ELF-1 (cell line): ENCODE measurements at regions not wholly inside any gene's neighbourhood (a gene's known extent, or its start where the extent isn't known, plus 50 kb on each side); places are given as distances from the start of the nearest gene placed in this dataset.
"Not testable (repeated sequence)": the region's sequence is repeated elsewhere in the genome, so short reads cannot be mapped to it uniquely, and the experiment has no call there.

Experiments used
- DNase-seq: peaks from one replicate; pipeline ENCODE4 v3.0.0-alpha.2; 2016; ENCODE audit warnings: low read depth, low spot score

DNA sequence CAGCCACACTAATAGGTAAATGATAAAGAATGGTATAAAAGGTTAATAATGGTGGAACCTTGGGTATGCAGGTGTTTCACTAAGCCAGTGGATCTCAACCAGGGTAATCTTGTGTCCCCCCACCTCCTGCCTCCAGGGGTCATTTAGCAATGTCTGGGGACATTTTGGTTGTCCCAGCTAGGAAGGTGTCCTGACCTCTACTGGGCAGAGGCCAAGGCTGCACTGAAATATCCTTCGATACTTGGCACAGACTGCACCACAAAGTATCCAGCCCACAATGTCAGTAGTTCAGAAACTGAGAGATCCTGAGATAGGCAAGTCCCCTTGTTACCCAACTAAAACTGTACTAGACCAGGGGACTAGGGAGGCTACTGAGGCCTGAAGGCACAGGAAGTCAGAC, 113.6 kb upstream of the TIAM1 start:
- DNase-seq, result peak; percentile 32

DNA sequence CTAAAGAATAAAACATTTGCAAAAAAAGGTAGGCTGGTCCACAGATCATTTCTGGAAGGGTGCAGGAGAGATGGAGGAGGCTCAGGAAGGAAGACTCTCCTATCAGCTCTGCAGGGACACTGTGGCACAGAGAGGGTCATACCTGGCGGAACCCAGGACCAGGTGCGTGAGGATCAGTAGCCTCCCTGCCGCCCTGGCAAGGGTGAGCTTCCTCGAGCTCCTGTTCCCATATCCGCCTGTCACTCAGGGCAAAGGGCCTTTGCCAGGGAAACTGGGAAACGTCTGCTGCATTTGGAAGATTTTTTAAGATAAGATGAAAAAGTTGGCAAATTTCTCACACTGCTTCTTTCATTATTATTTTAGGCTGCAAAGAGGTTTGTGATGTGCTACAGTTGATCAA, 112.1 kb upstream of the TIAM1 start:
- no peak for DNase-seq

DNA sequence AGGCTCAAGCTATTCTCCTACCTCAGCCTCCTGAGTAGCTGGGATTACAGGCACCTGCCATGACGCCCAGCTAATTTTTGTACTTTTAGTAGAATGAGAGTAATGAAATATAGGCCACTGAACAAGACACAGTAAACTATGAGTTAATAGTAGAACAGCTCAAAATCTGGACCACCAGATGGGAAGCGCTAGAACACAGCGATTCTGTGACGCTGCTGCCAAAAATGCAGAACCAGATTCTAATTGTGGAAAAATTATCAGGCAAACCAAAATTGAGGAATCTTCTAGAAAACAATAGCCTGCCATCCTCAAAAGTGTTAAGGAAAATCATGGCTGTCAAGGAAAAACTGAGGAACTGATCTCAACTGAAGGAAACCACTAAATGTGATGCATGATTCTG, 111.4 kb upstream of the TIAM1 start:
- no peak for DNase-seq

DNA sequence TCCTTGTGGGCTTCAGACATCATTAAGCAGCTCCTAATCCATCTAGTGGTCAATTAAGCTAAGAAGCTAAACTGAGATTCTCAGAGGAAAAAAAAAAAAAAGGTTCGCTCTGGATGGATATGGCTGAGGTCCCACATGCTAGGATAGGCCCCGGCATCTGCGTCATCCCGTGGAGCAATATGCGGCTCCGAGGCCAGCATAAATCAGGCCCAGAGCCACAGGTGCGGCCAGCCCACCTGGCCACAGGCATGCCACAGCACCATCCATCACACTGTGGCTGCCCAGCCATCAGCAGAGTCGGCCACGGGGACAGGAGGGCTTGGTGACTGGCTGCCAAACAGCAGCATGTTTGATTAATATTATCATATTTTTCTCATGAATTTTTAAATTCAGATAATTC, 106.9 kb upstream of the TIAM1 start:
- no peak for DNase-seq

DNA sequence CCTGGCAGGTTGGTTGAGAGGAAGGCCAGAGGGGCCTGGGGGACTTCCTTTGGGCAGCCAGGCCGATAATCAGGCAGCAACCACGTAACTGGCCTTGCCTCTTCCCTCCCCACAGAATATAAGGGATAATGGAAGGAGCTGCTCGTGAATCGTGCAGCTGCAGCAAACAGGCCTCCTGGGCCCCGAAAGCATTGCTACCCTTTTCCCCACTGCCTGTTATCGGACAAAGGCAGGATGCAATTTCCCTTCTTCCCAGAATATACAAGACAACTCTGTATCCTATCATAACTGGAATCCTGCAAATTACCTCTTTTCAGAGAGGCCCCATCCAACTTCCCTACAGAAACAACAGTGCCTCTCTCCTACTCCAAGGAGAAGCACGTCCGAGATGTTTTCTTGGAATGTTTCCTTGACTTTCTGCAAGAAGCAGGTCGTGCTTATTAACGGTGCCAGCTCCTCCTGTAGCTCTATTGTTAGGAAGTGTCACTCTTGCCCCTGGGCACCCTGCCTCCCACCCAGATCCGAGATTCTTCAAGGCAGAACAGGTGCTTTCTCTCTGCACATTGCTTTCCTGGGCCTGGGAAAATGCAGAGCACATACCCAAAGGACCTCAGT, 106.0 kb upstream of the TIAM1 start:
- DNase-seq, result no peak

DNA sequence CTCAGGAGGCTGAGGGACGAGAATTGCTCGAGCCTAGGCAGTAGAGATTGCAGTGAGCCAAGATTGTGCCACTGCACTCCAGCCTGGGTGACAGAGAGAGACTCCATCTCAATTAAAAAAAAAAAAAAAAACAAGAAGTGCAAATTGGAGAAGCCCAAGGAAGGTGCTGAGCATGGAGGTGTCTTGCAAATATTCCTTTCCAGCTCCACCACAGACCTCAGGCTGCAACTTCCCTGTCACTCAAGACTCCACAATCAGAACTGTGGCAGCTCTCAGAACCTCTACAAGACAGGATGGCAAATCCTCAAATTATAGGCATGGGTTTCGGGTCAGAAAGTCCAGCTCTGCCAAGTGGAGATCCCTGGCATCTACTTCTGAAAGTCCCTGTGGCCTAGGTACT, 104.4 kb upstream of the TIAM1 start:
- no peak for DNase-seq

DNA sequence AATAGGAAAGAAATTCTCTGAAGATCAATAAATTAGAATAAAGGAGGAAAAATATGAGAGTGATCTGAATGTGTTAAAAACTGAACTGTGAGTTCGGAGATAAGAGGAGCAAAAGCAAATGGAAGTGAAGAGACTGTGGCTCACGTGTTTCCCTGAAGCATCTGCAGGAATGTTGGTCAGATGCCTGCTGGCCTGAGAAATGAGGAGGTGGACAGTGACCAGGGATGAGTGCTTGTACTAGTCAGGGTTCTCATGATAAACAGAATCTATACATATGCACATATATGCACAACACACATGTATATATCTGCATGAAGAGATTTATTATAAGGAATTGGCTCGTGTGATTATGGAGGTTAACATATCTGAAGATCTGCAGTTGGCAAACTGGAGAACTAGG, 103.4 kb upstream of the TIAM1 start:
- DNase-seq, result no peak

DNA sequence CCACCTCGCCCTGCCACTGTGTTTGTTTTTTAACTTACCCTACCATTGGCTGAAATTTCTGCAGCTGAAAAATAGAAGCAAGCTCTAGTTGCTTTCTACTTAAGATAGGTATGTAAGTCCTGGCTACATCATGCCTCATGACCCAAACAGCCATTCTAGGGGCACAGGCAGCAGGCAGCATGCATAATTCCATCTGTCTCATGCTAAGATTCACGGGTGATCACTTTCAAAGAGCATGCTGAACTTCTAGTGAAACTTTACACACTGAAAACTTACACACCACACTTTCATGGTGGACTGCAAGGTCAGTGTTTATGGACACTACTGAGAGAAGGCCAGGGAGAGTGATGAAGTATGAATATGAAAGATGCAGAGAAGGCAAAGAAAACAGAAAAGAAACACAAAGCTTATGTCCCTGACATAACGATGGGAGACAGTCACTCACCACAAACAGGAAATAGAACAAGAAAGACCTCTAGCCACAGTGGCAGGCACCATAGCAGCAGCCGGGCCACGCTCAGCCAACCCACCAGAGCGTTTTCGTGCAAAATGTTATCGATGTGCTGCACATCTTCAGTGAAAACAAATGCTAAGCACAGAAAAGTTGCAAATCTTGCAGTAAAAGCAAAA, 102.3 kb upstream of the TIAM1 start:
- no peak for DNase-seq

DNA sequence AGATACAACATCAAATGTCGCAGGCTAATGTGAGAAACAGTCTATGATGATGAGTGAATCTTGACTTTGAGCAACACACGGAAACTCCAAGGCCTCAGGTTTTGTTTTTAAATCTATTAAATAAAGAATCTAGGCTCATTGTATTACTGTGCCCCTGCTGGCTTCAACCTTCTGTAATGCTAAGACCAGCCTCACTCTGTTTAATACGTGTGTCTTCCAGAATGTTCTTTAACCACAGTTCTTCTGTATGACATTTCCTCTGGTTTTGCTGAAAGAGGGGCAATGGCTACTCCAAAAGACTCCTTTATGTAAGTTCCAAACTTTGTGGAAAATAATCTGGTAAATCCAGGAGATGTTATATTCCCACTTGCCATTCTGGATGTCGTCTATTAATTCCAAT, 101.1 kb upstream of the TIAM1 start:
- DNase-seq, result no peak

DNA sequence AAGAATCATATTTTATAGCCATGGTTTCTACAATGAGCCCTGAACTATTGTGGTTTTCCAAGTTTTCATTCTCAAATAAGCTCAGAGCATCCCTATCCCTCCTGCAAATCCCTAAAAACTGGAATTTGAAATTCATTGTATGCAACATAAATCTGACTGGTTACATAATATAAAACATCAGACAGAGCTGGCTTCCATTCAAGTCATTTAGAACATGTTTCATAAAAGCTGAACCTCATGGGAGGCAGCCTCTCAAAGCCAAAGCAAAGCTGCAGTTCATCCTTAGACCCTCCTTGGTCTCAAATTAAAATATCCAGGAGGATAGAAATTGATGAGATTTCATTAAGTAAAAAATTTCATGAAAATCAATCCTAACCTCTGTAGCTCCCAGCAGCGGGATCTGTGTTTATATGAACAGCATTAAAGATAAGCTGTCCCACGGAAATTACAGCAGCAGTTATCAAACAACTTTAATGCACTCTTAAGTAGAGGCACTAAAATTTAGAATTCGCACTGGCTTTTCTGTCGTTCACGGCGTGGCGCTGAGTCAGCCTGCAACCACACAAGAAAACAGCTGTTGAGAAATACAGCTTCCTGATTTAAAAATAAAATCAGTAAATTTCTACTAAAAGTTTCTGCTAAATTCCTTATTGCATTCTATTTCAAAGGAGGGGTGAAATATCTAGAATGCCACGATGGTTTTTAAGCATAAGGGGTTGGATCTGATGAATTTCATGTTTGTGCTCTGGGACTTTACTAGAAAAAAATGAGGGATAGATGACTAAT, 99.9 kb upstream of the TIAM1 start:
- no peak for DNase-seq

DNA sequence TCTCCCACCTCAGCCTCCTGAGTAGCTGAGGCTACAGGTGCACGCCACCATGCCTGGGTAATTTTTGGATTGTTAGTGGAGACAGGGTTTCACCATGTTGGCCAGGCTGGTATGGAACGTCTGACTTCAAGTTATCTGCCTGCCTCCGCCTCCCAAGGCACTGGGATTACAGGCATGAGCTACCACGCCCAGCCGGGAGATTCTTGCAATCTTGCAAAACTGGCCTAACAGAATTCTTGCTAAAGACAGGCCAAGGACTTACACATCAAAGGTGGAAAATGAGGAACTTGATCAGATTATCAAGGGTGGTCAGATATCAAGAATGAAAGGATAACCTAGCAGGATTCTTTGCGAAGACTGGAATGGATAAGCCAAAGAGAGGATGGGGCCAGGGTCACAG, 98.3 kb upstream of the TIAM1 start:
- DNase-seq, result peak; percentile 36

DNA sequence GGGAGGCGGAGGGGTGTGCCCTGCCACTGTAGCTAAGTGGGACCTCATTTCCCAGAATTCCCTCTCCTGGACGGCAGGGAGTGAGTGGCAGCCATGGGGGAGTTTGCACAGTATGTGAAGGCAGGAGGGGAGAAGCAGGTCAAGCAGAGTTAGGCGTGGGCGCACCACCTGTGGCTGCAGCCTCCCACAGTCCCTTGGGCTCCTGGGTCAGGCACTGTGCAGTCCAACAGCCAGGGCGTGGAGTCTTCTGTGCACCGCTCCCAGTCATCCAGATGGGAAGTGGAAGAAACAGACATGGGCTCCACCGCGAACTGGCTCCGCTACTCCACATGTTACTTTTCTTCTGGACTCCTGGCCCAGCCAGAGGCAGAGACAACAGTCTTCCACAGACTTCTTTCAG, 85.4 kb upstream of the TIAM1 start:
- no peak for DNase-seq

DNA sequence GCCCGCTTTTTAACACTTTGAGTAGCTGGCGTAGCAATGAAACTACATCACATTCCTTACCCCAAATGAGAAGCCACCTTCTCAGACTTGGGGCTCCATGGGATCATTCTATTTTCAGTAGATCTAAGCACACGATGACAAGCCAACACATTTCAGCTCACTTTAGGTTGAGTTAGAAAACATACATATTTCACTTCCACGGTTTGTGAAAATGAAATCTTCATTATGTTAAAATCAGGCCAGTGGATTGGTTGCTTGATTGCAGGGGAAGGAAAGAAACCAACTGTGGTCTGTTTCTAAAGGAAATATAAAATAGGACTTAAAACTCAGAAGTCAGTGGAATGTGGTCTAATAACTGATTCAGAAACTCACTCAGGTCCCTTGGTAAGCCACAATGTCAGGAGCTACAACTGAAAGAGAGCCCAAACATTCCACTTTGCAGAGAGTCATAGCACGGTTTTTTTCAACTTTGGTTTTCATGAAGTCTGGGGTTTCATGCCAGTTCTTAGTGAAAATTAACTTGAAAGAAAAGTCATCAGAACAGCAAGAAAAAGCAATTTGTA, 82.3 kb upstream of the TIAM1 start:
- no peak for DNase-seq

DNA sequence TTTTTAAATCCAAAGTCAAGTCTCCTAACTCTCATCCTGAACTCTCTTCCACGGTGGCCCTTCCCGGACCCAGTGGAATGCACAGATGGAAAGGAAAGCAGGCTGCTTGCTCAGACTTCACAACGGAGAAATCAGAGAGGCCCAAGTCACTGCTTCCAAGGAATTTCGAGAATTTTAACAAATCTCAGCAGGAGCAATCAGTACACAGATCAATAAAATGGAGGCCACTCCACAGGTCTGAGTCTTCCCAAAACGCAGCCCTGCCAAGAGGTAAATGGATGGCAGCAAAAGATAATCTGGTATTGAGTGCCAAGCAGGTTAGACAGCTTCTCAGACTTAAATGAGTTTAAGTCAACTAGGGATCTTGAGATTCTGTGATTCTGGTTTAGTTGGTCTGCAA, 81.1 kb upstream of the TIAM1 start:
- peak; percentile 58 for DNase-seq

DNA sequence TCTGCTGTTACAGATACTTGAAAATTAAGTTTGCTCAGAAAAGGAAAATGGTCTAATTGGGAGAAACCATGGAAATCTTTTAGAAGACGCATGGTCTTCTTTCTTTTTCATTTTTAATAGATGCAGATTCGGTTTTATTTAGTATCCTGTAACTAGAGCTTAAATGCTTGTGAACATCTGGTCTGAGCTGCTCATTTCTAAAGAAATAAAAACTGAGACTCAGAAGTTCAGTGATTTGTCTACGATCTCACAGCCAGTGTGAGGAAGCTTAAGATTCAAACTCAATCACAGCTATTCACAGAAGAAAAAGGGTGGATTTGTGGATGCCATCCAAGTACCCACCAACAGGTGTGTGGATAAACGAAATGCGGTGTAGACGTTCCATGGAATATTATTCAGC, 80.0 kb upstream of the TIAM1 start:
- no peak for DNase-seq

DNA sequence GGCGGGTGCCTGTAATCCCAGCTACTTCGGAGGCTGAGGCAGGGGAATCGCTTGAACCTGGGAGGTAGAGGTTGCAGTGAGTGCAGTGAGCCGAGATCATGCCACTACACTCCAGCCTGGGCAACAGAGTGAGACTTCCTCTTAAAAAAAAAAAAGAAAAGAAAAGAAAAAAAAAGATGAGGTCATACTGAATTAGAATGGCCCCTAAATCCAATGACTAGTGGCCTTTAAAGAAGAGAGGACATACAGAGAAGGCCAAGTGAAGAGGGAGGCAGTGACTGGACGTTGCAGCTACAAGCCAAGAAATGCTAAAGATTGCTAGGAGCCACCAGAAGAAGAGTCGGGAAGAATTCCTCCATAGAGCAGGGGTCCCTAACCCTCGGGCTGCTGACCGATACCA, 76.9 kb upstream of the TIAM1 start:
- no peak for DNase-seq

DNA sequence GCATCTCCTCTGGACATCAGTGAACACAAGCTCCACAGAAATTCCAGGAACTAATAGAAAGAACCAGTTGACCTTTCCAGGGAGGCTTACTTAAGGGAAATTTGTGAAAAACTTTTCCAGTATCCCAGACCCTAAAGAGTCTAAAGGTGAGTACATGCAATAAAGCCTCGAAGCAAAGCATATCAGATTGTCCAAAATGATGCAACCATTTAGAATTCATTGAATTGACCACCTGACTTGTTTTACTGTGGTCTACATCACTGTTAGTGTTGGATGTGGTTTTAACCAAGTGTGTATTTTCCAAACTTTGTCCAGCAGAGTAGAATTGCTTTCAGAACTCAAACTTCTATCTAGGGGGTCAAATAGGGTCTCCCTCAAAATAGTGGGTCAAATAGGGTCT, 76.3 kb upstream of the TIAM1 start:
- DNase-seq, result no peak

DNA sequence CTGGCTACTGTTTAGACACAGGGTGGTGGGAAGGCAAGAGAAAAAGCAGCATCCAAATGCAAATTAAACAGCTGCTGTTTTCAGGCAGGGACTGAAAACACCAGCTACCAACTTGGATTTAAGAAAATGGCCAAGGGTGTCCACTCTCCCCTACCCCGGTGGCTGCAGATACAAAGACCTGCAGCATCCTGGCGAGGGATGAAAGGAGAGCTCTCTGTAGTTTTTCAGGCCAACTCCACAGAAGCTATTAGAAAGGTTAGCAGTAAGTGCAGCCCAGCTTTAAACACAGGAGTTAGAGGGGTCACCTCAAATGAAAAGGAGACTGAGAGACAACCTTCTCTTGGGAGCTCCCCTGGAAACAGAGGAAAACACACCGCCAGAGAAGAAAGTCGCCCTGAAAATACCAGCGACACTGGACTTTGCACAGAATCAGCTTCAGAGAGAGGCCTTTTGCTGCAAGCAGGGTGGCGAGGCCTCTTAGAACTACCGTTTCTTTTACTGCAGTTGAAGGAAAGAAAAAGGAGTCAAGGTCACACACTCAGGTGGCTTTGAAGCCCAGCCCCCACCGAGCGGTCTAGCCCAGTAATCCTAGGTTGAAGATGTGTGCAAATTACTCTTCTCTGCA, 74.4 kb upstream of the TIAM1 start:
- DNase-seq, result peak; percentile 80

DNA sequence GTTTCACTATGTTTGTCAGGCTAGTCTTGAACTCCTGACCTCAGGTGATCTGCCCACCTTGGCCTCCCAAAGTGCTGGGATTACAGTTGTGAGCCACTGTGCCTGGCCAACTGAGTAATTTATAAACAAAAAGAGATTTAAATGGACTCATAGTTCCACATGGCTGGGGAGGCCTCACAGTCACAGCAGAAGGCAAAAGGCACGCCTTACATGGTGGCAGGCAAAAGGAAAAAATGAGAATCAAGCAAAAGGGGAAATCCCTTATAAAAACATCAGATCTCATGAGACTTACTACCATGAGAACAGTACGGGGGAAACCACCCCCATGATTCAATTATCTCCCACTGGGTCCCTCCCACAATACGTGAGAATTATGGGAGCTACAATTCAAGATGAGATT, 73.2 kb upstream of the TIAM1 start:
- not testable (repeated sequence) for DNase-seq

DNA sequence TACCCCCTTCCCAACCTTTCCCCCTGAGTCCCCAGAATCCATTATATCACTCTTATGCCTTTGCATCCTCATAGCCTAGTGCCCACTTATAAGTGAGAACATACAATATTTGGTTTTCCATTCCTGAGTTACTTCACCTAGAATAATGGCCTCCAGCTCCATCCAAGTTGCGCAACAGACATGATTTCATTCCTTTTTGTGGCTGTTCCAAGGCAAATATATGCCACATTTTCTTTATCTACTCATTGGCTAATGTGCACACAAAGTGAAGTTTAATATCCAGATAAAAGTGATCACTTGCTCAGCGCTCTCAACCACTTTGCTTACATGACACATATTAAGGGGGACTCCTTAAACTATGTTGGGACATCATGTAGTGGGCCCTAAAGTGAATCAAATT, 72.4 kb upstream of the TIAM1 start:
- no peak for DNase-seq

DNA sequence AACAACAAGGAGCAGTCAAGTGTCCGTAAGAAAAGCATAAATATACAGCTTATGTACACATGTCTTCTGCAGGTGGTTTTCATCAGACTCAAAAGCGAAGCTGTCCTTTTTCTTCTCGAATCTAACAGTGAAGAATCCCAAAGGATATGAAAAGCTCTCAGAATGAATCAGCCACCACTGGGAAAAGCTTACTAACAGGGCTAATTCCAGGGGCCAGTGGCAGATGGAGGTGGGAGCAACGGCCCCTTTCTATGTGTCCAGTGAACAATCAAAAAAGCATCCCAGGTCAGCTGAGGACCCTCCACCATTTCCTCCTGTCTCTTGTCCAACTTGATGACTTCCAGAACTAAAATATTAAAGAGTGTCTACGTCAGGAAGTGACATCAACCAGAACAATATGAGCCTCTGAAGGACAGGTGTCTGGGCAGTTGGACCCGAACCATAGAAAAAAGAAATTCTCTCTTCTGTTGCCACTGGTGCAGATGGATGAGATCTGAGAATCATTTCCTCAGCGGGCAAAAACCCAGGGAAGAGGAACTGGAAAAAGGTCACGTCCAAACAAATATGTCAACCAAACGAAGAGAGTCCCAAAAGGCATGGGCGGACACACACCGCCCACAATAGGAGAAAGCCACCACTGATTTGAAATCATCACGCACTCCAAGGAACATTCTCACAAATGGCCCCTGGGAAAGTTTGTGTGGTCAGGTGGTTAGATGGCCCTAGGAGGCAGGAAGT, 70.4 kb upstream of the TIAM1 start:
- no peak for DNase-seq

DNA sequence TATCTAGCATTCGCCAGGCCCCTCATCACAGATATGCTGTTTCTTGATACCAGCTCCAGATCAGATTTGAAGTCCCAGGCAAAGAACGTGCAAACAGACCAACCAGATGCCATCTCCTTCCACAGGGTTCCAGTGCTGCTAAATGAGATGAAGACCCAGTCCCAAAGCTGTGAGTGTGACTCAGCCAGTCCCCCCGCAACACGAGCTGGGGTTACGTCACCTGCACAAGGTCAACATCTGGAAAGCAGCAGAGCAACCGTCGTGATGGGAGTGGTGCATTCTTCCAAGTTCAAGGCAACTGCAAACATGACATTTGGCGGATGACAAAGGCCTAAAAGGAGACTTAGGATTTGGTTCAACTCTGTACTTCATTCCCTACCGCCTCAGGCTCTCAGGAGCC, 69.6 kb upstream of the TIAM1 start:
- DNase-seq, result no peak
